ENCODE measurements at regions not wholly inside any gene's neighbourhood (a gene's known extent, or its start where the extent isn't known, plus 50 kb on each side); places are given as distances from the start of the nearest gene placed in this dataset.
A peak's percentile ranks its signal among the peaks of the same experiment; 100 is the strongest.

DNA sequence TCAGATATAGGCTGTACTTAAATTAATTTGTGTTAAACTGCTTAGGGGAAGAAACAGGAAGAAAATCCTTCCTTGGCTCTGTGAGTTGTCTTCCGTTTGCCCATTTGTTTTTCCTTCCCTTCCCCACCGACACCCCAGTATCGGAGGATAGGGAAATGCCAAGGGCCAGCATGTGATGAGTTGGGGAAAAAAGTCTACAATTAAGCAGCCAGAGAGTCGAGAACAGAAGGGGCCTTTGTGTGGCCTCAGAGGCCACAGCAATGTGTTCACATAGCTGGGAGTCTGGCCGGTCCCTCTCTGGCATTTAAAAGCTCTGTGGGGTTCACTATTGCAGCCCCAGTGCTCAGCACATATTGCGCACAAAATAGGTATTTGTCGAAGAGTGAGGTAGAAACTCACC lies 489.3 kb downstream of the MATN1 start:
- no peaks in the 10 kb centered on the region for H4K20me1 ChIP-seq (ENCODE audit: insufficient read depth, low read depth, low read length)
- DNase-seq = no peak
- H3K79me2 ChIP-seq (ENCODE audit: low read length) = no peaks in the 10 kb centered on the region
- no peak overlapping the region for H2AFZ ChIP-seq (ENCODE audit: low read length)
- no peaks in the 10 kb centered on the region for H3K9me3 ChIP-seq (ENCODE audit: low read length)
- no peaks in the 10 kb centered on the region for H3K9me2 ChIP-seq (replicated peaks; ENCODE audit: insufficient read depth, low read length)
- no peak overlapping the region for H3K4me2 ChIP-seq (ENCODE audit: low read depth, low read length, poor library complexity, severe bottlenecking)
- no peak overlapping the region for H3K9ac ChIP-seq (ENCODE audit: low read length)
- no peaks in the 10 kb centered on the region for H3K4me1 ChIP-seq (ENCODE audit: low read length)
- H3K27ac ChIP-seq (ENCODE audit: low read length) = no peak overlapping the region
- H3K4me3 ChIP-seq (ENCODE audit: low read length) = no peak overlapping the region
- H3K36me3 ChIP-seq (ENCODE audit: insufficient read depth, low read length) = no peaks in the 10 kb centered on the region
- no peaks in the 10 kb centered on the region for H3K27me3 ChIP-seq (ENCODE audit: low read length)

- H3K9me3 ChIP-seq (ENCODE audit: low read length) = no peaks in the 10 kb centered on the region
- H3K9ac ChIP-seq (ENCODE audit: low read length) = no peak overlapping the region
- H3K9me2 ChIP-seq (replicated peaks; ENCODE audit: insufficient read depth, low read length) = no peaks in the 10 kb centered on the region
- H3K4me2 ChIP-seq (ENCODE audit: low read depth, low read length, poor library complexity, severe bottlenecking) = no peak overlapping the region
- no peaks in the 10 kb centered on the region for H3K27me3 ChIP-seq (ENCODE audit: low read length)
- no peak overlapping the region for H3K27ac ChIP-seq (ENCODE audit: low read length)
- no peak overlapping the region for H2AFZ ChIP-seq (ENCODE audit: low read length)
- DNase-seq = peak; percentile 80
- no peaks in the 10 kb centered on the region for H3K36me3 ChIP-seq (ENCODE audit: insufficient read depth, low read length)
- no peaks in the 10 kb centered on the region for H4K20me1 ChIP-seq (ENCODE audit: insufficient read depth, low read depth, low read length)
- H3K4me3 ChIP-seq (ENCODE audit: low read length) = no peak overlapping the region
- no peaks in the 10 kb centered on the region for H3K4me1 ChIP-seq (ENCODE audit: low read length)
- H3K79me2 ChIP-seq (ENCODE audit: low read length) = no peaks in the 10 kb centered on the region
These were observed 491.0 kb downstream of the MATN1 start for GRCh38 chr1:30232288-30232899.

- Histone ChIP-seq H3K4me1 (ENCODE audit: low read length) (no peaks in the 10 kb centered on the region), H2AFZ (ENCODE audit: low read length) (no peak overlapping the region), H3K9ac (ENCODE audit: low read length) (no peak overlapping the region), H3K27ac (ENCODE audit: low read length) (no peak overlapping the region), H3K9me3 (ENCODE audit: low read length) (no peaks in the 10 kb centered on the region), H4K20me1 (ENCODE audit: insufficient read depth, low read depth, low read length) (no peaks in the 10 kb centered on the region), H3K27me3 (ENCODE audit: low read length) (no peaks in the 10 kb centered on the region), H3K4me2 (ENCODE audit: low read depth, low read length, poor library complexity, severe bottlenecking) (no peak overlapping the region), H3K4me3 (ENCODE audit: low read length) (no peak overlapping the region), H3K9me2 (replicated peaks; ENCODE audit: insufficient read depth, low read length) (no peaks in the 10 kb centered on the region), H3K79me2 (ENCODE audit: low read length) (no peaks in the 10 kb centered on the region), H3K36me3 (ENCODE audit: insufficient read depth, low read length) (no peaks in the 10 kb centered on the region)
- DNase-seq = no peak
These were observed 493.4 kb downstream of the MATN1 start for GRCh38 chr1:30229960-30230359.

DNA sequence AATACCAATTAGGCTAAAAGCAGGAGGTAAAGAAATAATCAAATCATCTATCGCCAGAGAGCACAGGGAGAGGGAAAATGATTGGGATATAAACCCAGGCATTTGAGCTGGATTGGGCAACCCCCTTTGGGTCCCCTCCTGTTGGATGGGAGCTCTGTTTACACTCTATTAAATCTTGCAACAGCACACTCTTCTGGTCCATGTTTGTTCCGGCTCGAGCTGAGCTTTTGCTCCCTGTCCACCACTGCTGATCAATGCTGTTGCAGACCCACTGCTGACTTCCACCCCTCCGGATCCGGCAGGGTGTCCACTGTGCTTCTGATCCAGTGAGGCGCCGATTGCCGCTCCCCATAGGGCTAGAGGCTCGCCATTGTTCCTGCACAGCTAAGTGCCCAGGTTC lies 493.8 kb downstream of the MATN1 start:
- H3K4me2 ChIP-seq (ENCODE audit: low read depth, low read length, poor library complexity, severe bottlenecking) = no peak overlapping the region
- H3K27ac ChIP-seq (ENCODE audit: low read length) = no peak overlapping the region
- H3K79me2 ChIP-seq (ENCODE audit: low read length) = no peaks in the 10 kb centered on the region
- no peak overlapping the region for H3K4me3 ChIP-seq (ENCODE audit: low read length)
- H3K9me3 ChIP-seq (ENCODE audit: low read length) = no peaks in the 10 kb centered on the region
- no peak overlapping the region for H2AFZ ChIP-seq (ENCODE audit: low read length)
- no peaks in the 10 kb centered on the region for H3K27me3 ChIP-seq (ENCODE audit: low read length)
- H3K9me2 ChIP-seq (replicated peaks; ENCODE audit: insufficient read depth, low read length) = no peaks in the 10 kb centered on the region
- no peaks in the 10 kb centered on the region for H3K36me3 ChIP-seq (ENCODE audit: insufficient read depth, low read length)
- no peak overlapping the region for H3K9ac ChIP-seq (ENCODE audit: low read length)
- no peaks in the 10 kb centered on the region for H4K20me1 ChIP-seq (ENCODE audit: insufficient read depth, low read depth, low read length)
- H3K4me1 ChIP-seq (ENCODE audit: low read length) = no peaks in the 10 kb centered on the region
- no peak for DNase-seq

DNA sequence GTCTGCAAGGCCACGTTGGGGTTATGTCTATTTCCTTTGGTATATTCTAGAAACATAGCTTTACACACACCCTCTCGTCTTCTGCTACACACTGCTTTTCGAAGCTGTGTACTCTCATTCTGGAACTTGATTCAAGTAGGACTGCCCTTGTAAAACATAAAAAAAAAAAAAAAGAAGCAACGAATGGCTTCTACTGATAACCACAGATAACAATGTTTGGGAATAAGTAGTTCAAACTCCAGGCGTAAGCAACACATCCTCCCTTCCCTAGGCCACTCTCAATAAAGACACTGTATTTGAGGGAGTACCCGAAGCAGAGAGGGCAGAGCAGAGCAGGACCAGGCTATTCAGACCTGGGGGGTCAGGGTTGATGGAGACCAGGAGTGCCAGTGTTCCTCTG lies 496.7 kb downstream of the MATN1 start:
- H3K27ac ChIP-seq (ENCODE audit: low read length) = no peak overlapping the region
- no peaks in the 10 kb centered on the region for H3K9me3 ChIP-seq (ENCODE audit: low read length)
- no peak overlapping the region for H3K9ac ChIP-seq (ENCODE audit: low read length)
- H4K20me1 ChIP-seq (ENCODE audit: insufficient read depth, low read depth, low read length) = no peaks in the 10 kb centered on the region
- DNase-seq = no peak
- H3K4me1 ChIP-seq (ENCODE audit: low read length) = no peaks in the 10 kb centered on the region
- H3K27me3 ChIP-seq (ENCODE audit: low read length) = no peaks in the 10 kb centered on the region
- H3K4me3 ChIP-seq (ENCODE audit: low read length) = no peak overlapping the region
- H2AFZ ChIP-seq (ENCODE audit: low read length) = no peak overlapping the region
- no peak overlapping the region for H3K4me2 ChIP-seq (ENCODE audit: low read depth, low read length, poor library complexity, severe bottlenecking)
- no peaks in the 10 kb centered on the region for H3K79me2 ChIP-seq (ENCODE audit: low read length)
- no peaks in the 10 kb centered on the region for H3K36me3 ChIP-seq (ENCODE audit: insufficient read depth, low read length)
- H3K9me2 ChIP-seq (replicated peaks; ENCODE audit: insufficient read depth, low read length) = no peaks in the 10 kb centered on the region

DNA sequence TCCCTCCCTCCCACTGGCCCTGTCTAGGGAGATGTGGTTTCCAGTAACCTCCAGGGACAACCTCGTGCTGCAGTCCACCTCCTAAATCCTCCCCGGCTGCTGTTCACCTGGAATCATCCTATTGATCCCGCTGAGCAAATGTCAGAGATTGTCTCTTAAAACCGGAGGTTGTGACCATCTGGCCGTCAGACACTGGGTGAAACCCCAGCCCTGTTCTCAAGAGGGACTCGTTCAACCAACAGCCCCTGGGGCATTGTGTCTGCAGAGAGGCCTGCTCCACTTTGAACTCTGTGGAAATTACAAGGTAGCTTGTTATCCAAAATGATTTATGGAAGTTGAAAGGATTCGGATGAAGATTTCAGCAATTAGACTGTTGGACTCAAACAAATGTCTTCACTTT lies 498.0 kb downstream of the MATN1 start:
- no peaks in the 10 kb centered on the region for H3K4me1 ChIP-seq (ENCODE audit: low read length)
- H3K4me2 ChIP-seq (ENCODE audit: low read depth, low read length, poor library complexity, severe bottlenecking) = no peak overlapping the region
- no peak overlapping the region for H3K4me3 ChIP-seq (ENCODE audit: low read length)
- H3K79me2 ChIP-seq (ENCODE audit: low read length) = no peaks in the 10 kb centered on the region
- no peaks in the 10 kb centered on the region for H3K36me3 ChIP-seq (ENCODE audit: insufficient read depth, low read length)
- no peaks in the 10 kb centered on the region for H3K9me3 ChIP-seq (ENCODE audit: low read length)
- H3K27ac ChIP-seq (ENCODE audit: low read length) = no peak overlapping the region
- DNase-seq = no peak
- no peaks in the 10 kb centered on the region for H4K20me1 ChIP-seq (ENCODE audit: insufficient read depth, low read depth, low read length)
- H3K9ac ChIP-seq (ENCODE audit: low read length) = no peak overlapping the region
- no peaks in the 10 kb centered on the region for H3K9me2 ChIP-seq (replicated peaks; ENCODE audit: insufficient read depth, low read length)
- no peak overlapping the region for H2AFZ ChIP-seq (ENCODE audit: low read length)
- no peaks in the 10 kb centered on the region for H3K27me3 ChIP-seq (ENCODE audit: low read length)

- no peaks in the 10 kb centered on the region for H3K36me3 ChIP-seq (ENCODE audit: insufficient read depth, low read length)
- no peak overlapping the region for H2AFZ ChIP-seq (ENCODE audit: low read length)
- no peak overlapping the region for H3K27ac ChIP-seq (ENCODE audit: low read length)
- no peak for DNase-seq
- H3K4me1 ChIP-seq (ENCODE audit: low read length) = no peaks in the 10 kb centered on the region
- H3K79me2 ChIP-seq (ENCODE audit: low read length) = no peaks in the 10 kb centered on the region
- H3K9me2 ChIP-seq (replicated peaks; ENCODE audit: insufficient read depth, low read length) = no peaks in the 10 kb centered on the region
- H3K27me3 ChIP-seq (ENCODE audit: low read length) = no peaks in the 10 kb centered on the region
- H3K4me2 ChIP-seq (ENCODE audit: low read depth, low read length, poor library complexity, severe bottlenecking) = no peak overlapping the region
- H3K9ac ChIP-seq (ENCODE audit: low read length) = no peak overlapping the region
- no peak overlapping the region for H3K4me3 ChIP-seq (ENCODE audit: low read length)
- no peaks in the 10 kb centered on the region for H3K9me3 ChIP-seq (ENCODE audit: low read length)
- H4K20me1 ChIP-seq (ENCODE audit: insufficient read depth, low read depth, low read length) = no peaks in the 10 kb centered on the region
These were observed 503.7 kb downstream of the MATN1 start for GRCh38 chr1:30219675-30220074.

DNA sequence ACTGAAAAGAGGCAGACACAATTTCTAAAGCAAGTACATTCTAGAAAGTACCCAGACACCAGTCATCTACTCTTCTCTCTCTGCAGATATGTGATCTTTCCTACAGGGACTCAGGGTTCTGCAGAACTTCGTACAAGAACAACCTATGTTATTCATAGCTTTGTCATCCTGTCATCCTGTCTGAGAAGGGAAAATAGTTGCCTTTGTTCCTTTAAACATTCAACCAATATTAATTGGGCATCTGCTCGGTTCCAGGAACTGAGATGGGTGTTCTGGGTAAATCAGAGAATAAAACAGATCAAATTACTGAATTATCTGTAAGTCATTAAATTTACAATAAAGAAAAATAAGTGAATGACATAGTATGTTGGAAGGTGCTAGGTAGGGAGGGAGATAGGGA lies 504.9 kb downstream of the MATN1 start:
- Histone ChIP-seq H3K4me1 (ENCODE audit: low read length) (no peaks in the 10 kb centered on the region), H3K27ac (ENCODE audit: low read length) (no peak overlapping the region), H3K36me3 (ENCODE audit: insufficient read depth, low read length) (no peaks in the 10 kb centered on the region), H3K79me2 (ENCODE audit: low read length) (no peaks in the 10 kb centered on the region), H3K4me2 (ENCODE audit: low read depth, low read length, poor library complexity, severe bottlenecking) (no peak overlapping the region), H4K20me1 (ENCODE audit: insufficient read depth, low read depth, low read length) (no peaks in the 10 kb centered on the region), H3K9me2 (replicated peaks; ENCODE audit: insufficient read depth, low read length) (no peaks in the 10 kb centered on the region), H3K9ac (ENCODE audit: low read length) (no peak overlapping the region), H3K27me3 (ENCODE audit: low read length) (no peaks in the 10 kb centered on the region), H3K9me3 (ENCODE audit: low read length) (no peaks in the 10 kb centered on the region), H2AFZ (ENCODE audit: low read length) (no peak overlapping the region), H3K4me3 (ENCODE audit: low read length) (no peak overlapping the region)
- no peak for DNase-seq

GRCh38 chr1:30216602-30217001 lies 506.8 kb downstream of the MATN1 start:
- Histone ChIP-seq H3K9ac (ENCODE audit: low read length) (no peak overlapping the region), H3K27me3 (ENCODE audit: low read length) (no peaks in the 10 kb centered on the region), H3K4me2 (ENCODE audit: low read depth, low read length, poor library complexity, severe bottlenecking) (no peak overlapping the region), H4K20me1 (ENCODE audit: insufficient read depth, low read depth, low read length) (no peaks in the 10 kb centered on the region), H3K36me3 (ENCODE audit: insufficient read depth, low read length) (no peaks in the 10 kb centered on the region), H3K9me3 (ENCODE audit: low read length) (no peaks in the 10 kb centered on the region), H3K4me3 (ENCODE audit: low read length) (no peak overlapping the region), H3K27ac (ENCODE audit: low read length) (no peak overlapping the region), H3K4me1 (ENCODE audit: low read length) (no peaks in the 10 kb centered on the region), H3K79me2 (ENCODE audit: low read length) (no peaks in the 10 kb centered on the region), H2AFZ (ENCODE audit: low read length) (no peak overlapping the region), H3K9me2 (replicated peaks; ENCODE audit: insufficient read depth, low read length) (no peaks in the 10 kb centered on the region)
- no peak for DNase-seq
